Activated CD8-positive, alpha-beta memory T cell treated with anti-CD3 and anti-CD28 coated beads, Interleukin-2, amount 50 U/mL, for 4 hours (primary cell): ENCODE measurements at regions not wholly inside any gene's neighbourhood (a gene's known extent, or its start where the extent isn't known, plus 50 kb on each side); places are given as distances from the start of the nearest gene placed in this dataset.
"Not testable (repeated sequence)": the region's sequence is repeated elsewhere in the genome, so short reads cannot be mapped to it uniquely, and the experiment has no call there.

Experiments used
- DNase-seq: peaks from one replicate; pipeline ENCODE4 v3.0.0-alpha.2; 2020

GRCh38 chr14:38556252-38556651, 300.4 kb upstream of the CLEC14A start:
- no peak for DNase-seq

DNA sequence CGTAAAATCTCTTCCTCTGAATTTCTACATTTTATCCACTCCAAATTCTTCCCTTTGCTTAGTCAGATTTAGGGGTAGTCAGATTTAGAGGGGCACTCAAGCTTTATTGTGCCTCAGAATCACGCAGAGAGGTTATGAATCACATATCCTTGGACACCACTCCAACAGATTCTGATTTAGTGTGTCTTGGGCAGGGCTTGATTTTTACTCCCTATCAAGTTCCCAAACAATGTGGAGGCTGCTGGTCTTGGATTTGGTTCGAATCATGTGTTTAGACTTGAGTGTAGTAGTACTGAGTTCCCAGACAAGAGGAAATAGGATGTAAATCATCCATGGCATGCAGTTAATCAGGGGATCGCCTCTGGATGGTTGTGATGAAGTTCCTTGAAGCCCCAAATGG, 298.1 kb upstream of the CLEC14A start:
- DNase-seq, result no peak

GRCh38 chr14:38553586-38553985, 297.7 kb upstream of the CLEC14A start:
- no peak for DNase-seq

- DNase-seq, result no peak
These were observed 293.7 kb upstream of the CLEC14A start for GRCh38 chr14:38549564-38549963.

- no peak for DNase-seq
These were observed 292.1 kb upstream of the CLEC14A start for GRCh38 chr14:38547961-38548490.

DNA sequence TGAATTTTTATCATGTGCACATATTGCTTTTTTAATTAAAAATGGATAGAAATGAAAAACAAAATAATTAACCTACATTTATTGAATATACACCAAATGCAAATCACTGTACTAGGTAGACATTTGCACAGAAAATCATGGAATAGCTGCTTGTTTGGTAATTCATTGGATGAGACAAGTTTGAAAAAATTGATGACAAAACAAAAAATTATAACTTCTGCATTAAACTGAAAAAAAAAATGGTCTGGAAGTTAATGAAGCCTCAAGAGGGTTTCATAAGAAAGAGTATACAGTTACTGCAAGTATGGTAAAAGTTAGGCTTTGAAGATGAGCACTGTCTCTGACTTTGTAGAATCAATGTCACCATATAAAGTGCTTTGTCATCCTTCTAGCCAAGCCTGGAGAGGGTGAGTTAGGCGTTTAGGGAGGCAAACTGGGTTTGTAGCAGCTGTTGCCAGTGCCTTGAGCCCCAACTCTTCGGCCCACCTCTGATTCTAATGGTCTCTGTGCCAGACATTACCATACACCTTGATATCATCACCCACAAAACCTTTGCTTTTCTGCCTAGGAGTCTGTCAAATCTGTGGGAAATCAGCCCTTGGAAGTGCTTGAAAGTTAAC, 291.1 kb upstream of the CLEC14A start:
- no peak for DNase-seq

DNA sequence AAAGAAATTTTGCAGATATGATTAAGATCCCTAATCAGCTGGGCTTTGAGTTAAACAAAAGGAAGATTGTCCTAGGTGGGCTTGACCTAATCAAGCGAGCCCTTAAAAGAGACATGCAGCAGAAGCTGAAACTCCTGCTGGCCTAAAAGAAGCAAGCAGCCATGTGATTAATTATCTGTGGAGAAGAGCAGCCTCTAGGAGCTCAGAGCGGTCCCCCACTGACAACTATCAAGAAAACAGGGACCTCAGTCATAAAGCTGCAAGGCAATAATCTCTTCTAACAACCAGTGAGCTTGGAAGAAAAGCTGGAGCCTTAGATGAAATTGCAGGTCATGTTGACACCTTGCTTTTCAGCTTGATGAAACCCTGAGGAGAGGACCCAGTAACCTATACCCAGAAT, 288.9 kb upstream of the CLEC14A start:
- DNase-seq, result no peak

DNA sequence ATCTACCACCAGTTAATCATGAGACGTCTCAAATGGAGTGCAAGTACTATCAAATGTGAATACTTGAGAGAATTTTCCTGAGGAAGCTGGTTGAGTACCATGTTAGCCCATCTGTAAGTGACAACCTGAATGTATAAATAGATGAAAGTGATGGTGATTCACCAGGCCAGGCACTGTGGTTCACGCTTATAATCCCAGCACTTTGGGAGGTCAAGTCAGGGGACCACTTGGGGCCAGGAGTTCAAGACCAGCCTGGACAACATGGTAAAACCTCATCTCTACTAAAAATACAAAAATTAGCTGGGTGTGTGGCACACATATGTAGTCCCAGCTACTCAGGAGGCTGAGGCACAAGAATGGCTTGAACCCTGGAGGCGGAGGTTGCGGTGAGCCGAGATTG, 288.0 kb upstream of the CLEC14A start:
- not testable (repeated sequence) for DNase-seq

GRCh38 chr14:38538053-38538452, 282.2 kb upstream of the CLEC14A start:
- DNase-seq, result not testable (repeated sequence)

DNA sequence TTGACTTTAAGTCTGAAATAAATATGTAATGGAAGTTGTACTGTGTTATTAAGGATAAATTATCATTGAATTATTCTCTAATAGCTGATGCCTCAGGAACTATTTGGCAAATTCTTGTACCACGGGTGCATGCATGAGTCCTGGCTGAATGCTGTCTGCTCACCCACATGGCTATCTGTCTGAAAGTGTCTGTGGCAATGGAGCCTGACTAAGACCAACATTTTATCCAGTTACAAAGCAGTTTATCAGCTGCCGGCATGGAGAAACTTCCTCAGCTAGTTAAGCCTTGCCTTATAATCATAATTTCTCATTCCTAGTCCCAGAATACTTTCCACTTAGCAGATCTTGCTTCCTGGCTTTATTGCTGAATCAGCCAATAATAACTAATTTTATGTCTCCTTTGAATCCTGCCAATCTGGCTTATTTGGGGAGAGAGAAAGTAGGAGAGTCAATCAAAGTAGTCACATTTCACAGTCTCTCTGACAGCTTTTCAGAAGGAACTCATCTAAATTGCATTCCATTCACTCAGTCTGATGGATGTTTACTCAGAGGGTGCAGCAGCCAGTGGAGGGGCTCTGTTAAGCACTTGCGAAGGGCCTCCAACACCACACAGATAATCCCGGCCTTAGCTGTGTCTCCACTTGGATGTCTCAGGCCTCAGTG, 280.6 kb upstream of the CLEC14A start:
- no peak for DNase-seq

GRCh38 chr14:38528582-38528981, 272.7 kb upstream of the CLEC14A start:
- DNase-seq, result no peak

GRCh38 chr14:38527502-38527878, 271.6 kb upstream of the CLEC14A start:
- no peak for DNase-seq

DNA sequence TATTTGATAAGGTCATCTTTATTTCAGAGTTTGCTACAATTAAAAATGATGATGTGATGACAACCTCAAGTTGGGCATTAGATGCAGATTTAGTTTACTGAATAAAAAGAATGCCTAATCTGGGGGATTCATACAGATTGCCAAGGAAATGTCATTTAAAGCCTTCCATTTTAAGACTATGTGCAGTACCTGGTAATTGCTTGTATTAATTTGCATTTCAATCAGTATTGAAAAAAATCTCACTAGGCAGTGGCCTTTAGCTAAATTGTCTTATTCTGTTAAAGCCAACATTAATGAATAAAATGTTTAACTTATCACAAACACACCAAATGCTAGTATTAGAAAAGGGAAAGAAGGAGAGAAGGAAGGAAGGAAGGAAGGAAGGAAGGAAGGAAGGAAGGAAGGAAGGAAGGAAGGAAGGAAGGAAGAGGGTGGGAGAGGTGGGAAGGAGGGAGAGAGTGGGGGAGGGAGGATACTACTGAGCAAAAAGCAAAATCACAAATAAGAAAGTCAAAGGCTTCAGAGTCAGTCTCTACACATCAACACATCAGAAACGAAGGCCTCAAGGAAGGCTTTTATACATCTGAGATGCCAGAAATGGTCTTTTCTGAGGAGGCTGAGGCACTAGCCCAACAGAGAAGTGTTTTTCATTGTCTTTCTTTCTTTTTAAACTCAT, 271.1 kb upstream of the CLEC14A start:
- DNase-seq, result no peak

DNA sequence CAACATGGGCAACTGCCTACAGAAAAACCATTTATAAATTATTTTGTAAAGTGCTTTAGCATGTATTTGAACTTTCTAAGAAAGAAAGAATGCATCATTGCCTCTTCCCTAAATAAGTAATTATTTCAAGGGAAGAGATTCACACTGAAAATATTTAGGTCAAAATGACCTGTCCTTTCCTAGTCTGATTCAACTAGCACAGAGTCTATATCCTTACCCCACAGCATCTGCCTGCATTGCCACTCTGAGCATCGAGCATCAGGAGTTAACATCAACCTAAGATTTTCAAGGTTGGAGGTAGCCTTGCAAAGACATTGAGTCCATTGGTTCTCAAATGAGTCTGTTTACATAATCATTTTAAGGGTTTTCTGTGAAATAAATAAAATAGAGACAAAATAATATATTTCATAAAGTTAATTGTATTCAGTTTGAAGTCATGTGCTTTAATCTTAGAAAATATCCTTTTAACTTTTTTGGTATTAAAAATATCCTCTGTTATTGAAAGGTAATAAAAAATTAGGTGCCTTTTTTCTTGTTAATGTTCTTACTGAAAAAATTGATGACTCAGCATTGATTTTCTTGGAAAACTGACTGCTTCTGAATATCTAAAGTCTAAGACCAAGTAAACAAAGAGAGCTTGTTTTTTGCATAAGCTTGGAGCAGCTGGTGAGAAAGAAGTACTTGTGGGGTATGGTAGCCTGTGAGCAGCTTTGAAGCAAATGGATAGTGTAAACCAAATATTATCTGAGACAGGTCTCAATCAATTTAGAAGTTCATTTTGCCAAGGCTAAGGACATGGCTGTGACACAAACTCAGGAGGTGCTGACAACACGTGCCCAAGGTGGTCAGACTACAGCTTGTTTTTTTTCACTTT, 269.0 kb upstream of the CLEC14A start:
- no peak for DNase-seq

DNA sequence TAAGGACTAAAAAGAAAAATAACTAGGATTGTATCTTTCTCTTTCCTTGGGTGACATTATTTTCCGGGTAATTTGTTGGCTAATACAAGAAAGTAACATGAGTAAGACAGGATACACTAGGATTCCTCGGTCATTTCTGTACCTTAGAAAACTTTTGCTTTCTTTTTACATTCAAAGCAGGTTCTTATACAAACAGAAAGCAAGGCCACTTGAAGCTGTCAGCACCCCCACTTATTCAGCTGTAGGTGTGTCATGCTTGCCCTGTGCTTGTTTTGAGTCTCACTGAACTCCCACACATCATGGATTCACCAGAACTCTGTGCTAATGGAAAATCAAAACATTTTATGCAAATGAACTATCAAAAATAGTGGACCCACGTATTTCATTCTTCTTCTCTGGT, 266.8 kb upstream of the CLEC14A start:
- DNase-seq, result no peak

DNA sequence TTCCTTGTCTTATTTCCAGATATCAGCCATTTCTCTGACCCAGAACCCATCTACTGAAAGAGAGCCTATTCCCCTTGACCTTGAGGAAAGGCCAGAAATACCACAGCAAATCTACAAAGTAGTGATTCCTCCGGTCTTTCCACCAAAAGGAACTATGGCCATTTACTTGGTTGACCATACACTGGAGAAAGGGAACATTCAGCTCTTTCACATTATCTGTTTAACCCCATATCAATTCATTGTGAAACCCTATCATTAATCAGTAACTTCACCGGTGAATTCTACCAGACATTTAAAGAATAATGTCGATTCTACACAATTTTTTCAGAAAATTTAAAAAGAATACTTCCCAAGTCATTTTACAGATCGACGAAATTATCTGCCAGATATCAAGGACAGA, 265.7 kb upstream of the CLEC14A start:
- DNase-seq, result no peak

DNA sequence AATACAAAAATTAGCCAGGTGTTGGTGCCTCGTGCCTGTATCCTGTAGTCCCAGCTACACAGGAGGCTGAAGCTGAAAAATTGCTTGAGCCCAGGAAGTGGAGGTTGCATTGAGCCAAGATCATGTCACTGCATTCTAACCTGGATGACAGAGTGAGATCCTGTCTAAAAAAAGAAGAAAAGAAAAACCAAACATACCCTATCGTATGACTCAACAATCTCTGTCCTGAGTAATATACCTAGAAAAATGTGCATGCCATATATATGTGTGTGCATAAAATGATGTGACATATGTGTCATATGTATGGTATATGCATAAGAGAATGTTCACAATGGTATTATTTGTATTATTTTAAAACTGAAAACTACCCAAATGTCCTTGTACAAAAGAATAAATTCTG, 261.5 kb upstream of the CLEC14A start:
- no peak for DNase-seq

GRCh38 chr14:38512236-38512635, 256.3 kb upstream of the CLEC14A start:
- no peak for DNase-seq

DNA sequence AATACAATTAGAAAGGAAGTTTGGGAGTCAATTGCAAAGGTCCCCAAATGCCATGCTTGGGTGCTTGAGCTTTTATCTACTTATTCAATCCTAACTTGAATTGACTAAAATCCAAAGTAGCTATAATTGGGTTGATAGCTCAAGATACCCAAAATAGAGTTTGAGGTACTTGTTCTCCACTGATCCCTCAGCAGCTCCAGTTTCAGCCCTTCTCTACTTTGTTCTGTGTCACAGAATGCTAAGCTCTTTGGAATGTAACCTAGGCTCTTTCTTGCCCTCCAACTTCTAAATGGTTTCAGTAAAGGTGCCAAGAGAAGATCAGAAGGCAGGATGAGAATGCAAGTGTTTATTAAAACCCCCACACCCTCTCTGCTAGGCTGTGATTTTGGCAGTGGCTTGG, 251.4 kb upstream of the CLEC14A start:
- DNase-seq, result no peak

DNA sequence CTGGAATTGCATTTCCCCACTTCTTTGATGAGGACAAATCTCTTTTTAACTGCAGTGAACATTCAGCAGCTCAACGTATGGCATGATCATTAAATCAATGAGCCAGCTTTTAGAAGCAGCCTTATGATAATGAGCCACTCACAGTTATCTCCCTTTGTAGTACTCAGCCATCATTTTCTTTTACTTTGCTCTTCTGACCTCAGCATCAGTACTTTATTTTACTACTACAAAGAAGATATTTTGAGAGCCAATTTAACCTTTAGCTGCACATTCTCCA, 250.0 kb upstream of the CLEC14A start:
- no peak for DNase-seq

- no peak for DNase-seq
These were observed 249.5 kb upstream of the CLEC14A start for GRCh38 chr14:38505221-38505972.

GRCh38 chr14:38504175-38504574, 248.3 kb upstream of the CLEC14A start:
- no peak for DNase-seq

- DNase-seq, result no peak
These were observed 246.3 kb upstream of the CLEC14A start for GRCh38 chr14:38502239-38502638.
